ENCODE measurements at regions not wholly inside any gene's neighbourhood (a gene's known extent, or its start where the extent isn't known, plus 50 kb on each side); places are given as distances from the start of the nearest gene placed in this dataset.
"Not testable (repeated sequence)": the region's sequence is repeated elsewhere in the genome, so short reads cannot be mapped to it uniquely, and the experiment has no call there.

- no peak for DNase-seq (ENCODE audit: low spot score)
Observed at GRCh38 chr16:9141813-9142212, 50.4 kb downstream of the HAPSTR1 start.

GRCh38 chr16:9144106-9144505, 52.7 kb downstream of the HAPSTR1 start:
- DNase-seq (ENCODE audit: low spot score) = no peak

DNA sequence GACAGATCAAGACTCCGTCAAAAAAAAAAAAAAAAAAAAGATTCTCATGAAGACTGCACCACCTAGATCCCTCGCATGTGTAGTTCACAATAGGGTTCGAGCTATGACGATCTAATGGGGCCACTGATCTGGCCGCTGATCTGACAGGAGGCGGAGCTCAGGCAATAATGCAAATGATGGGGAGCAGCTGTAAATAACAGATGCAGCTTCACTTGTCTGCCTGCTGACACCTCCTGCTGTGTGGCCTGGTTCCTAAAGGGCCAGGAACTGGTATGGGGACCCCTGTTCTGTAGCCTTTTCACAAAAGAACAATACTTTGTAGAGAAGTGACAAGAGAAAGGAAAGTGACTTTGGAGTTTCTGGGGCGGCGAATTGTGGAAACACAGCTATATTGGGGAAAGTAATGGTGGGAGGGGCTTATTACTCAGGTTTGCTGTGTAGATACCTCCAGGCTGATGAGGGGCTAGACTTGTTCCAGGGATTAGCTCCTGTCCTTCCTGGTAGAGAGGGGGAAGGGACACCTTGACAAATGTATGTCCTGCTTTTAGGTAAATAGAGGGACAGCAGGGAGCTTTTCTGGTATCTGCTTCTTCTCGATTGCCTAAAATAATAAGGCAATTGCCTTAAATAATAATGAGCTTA, 57.1 kb downstream of the HAPSTR1 start:
- DNase-seq (ENCODE audit: low spot score) = no peak

DNA sequence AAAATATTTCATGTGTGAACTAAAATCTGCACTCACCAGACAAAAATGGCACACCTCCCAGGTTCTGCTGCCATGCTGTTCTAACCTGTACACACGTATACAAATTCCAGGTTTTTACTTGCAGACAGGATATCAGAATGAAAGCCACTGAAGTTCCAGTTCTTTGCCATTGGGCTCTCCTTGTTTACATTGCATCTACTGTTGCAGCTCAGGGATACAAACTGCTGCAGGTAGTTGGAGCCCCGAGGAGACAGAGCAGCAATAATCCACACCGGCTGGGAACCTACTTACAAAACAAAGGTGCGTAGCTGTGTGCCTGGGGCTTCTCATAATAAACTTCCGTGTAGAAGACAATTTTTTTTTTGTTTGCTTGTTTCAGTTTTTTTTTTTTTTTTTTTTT, 59.6 kb downstream of the HAPSTR1 start:
- DNase-seq (ENCODE audit: low spot score) = no peak

GRCh38 chr16:9151597-9151996, 60.2 kb downstream of the HAPSTR1 start:
- DNase-seq (ENCODE audit: low spot score) = no peak

- DNase-seq (ENCODE audit: low spot score) = no peak
Observed at GRCh38 chr16:9152649-9153501, 61.4 kb downstream of the HAPSTR1 start.

DNA sequence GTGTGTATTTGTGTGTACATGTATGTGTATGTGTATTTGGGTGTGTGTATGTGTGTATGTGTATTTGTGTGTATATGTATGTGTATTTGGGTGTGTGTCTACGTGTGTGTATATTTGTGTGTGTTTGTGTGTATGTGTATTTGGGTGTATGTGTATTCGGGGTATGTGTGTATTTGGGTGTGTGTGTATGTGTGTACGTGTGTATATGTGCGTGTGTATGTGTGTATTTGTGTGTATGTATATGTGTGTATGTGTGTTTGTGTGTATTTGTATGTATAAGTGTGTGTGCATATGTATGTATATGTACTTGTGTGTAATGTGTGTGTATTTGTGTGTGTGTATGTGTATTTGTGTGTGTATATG, 62.0 kb downstream of the HAPSTR1 start:
- no peak for DNase-seq (ENCODE audit: low spot score)

DNA sequence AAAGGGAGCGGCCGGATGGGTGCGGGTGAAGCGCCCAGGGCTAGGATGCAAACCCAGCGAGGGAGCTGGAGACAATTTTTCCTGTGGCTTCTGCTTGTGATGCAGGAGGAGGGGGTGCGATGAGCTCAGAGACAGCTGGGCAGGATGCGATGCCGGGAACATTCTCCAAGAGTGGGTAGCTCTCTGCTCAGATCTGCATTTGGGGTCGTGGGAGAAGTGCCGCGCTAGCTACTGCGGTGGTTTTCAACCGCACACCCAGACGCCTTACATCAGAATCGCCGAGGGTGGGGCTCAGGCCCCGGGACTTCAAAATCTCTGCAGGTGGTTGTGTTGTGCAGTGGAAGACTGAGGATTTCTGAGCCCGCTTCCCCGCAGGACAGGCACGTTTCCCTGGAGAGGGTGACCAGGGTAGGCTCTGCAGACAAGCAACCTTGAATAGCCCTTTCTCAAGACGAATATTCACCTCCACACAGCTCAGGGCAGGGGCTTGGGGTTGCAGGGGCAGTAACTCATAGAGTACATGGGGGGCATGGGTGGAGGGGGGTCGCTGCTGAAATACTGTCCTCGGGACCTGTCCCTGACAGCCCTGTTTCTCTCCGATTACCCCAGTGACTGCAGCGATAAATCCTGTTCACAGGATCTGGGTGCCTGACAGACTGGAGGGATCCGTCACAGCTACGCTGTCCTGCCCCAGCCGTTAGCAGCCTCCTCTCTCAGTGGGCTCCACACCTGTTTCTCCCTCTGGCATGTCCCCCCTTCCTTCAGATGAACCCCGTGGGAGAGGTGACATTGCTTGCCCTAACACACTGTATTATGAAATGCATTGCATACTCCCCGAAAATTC, 63.3 kb downstream of the HAPSTR1 start:
- no peak for DNase-seq (ENCODE audit: low spot score)

DNA sequence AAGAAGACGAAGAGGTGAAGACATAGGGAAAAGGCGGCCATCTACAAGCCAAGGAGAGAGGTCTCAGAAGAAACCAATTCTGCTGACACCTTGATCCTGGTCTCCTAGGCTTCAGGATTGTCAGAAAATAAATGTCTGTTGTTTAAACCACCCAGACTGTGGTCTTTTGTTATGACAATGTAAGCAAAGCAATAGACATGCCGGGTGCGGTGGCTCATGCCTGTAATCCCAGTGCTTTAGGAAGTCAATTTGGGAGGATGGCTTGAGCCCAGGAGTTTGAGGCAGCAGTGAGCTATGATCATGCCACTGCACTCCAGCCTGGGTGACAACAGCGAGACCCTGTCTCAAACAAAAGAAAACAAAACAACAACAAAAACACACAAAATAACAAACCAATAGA, 64.4 kb downstream of the HAPSTR1 start:
- DNase-seq (ENCODE audit: low spot score) = no peak

DNA sequence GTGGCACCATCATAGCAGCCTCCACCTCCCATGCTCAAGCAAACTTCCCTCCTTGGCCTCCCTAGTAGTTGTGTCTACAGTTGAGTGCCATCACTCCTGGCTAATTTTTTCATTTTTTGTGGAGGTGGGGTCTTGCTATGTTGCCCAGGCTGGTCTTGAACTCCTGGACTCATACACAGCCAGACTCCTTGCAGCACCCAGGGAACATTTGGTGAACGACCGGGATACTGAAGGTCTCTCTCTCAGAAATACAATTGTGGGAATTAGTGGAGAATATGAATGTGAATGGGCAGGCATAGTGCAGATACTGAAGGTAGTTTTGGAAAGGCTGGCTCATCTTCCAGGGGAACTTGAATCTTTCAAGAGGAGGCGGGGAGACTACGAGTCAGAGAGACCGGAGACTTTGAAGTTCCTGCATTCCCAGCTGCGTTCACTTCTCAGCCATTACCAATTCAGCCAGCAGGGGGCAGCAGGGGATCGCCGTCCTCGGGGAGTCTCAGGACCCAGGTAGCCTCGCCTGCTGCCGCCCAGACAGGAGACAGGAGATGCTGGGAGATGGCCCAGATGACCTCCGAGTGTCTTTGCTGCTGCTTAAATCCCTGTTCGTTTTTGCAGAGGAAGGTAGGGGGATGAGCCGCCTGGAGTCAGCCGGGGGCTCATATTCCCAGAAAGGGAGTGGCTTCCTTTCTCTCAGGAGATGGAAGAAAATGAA, 68.6 kb downstream of the HAPSTR1 start:
- DNase-seq (ENCODE audit: low spot score) = peak; percentile 71

DNA sequence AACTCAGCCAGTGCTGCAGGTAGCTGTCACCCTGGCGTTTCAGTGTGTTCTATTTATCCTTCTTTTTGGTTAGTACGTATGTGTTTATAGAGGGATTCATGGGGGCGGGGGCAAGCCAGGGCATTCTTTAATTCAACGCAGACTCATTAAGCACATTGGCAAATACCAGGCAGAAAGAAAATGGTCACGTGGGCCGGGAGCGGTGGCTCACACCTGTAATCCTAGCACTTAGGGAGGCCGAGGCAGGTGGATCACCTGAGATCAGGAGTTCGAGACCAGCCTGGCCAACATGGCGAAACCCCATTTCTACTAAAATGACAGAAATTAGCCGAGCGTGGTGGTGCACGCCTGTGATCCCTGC, 69.1 kb downstream of the HAPSTR1 start:
- no peak for DNase-seq (ENCODE audit: low spot score)

DNA sequence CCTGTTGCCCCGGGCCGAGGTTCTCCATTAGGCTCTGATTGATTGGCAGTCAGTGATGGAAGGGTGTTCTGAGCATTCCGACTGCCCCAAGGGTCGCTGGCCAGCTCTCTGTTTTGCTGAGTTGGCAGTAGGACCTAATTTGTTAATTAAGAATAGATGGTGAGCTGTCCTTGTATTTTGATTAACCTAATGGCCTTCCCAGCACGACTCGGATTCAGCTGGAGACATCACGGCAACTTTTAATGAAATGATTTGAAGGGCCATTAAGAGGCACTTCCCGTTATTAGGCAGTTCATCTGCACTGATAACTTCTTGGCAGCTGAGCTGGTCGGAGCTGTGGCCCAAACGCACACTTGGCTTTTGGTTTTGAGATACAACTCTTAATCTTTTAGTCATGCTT, 74.2 kb downstream of the HAPSTR1 start:
- DNase-seq (ENCODE audit: low spot score) = no peak

DNA sequence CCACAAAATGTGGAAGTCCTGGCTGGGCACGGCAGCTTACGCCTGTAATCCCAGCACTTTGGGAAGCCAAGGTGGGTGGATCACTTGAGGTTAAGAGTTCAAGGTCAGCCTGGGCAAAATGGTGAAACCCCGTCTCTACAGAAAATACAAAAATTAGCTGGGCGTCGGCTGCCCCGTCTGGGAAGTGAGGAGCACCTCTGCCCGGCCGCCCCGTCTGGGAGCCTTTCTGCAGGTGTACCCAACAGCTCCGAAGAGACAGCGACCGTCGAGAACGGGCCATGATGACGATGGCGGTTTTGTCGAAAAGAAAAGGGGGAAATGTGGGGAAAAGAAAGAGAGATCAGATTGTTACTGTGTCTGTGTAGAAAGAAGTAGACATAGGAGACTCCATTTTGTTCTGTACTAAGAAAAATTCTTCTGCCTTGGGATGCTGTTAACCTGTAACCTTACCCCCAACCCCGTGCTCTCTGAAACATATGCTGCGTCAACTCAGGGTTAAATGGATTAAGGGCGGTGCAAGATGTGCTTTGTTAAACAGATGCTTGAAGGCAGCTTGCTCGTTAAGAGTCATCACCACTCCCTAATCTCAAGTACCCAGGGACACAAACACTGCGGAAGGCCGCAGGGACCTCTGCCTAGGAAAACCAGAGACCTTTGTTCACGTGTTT, 75.0 kb downstream of the HAPSTR1 start:
- not testable (repeated sequence) for DNase-seq (ENCODE audit: low spot score)

- DNase-seq (ENCODE audit: low spot score) = no peak
Observed at GRCh38 chr16:9169094-9169493, 77.7 kb downstream of the HAPSTR1 start.

- no peak for DNase-seq (ENCODE audit: low spot score)
Observed at GRCh38 chr16:9170470-9170869, 79.0 kb downstream of the HAPSTR1 start.

DNA sequence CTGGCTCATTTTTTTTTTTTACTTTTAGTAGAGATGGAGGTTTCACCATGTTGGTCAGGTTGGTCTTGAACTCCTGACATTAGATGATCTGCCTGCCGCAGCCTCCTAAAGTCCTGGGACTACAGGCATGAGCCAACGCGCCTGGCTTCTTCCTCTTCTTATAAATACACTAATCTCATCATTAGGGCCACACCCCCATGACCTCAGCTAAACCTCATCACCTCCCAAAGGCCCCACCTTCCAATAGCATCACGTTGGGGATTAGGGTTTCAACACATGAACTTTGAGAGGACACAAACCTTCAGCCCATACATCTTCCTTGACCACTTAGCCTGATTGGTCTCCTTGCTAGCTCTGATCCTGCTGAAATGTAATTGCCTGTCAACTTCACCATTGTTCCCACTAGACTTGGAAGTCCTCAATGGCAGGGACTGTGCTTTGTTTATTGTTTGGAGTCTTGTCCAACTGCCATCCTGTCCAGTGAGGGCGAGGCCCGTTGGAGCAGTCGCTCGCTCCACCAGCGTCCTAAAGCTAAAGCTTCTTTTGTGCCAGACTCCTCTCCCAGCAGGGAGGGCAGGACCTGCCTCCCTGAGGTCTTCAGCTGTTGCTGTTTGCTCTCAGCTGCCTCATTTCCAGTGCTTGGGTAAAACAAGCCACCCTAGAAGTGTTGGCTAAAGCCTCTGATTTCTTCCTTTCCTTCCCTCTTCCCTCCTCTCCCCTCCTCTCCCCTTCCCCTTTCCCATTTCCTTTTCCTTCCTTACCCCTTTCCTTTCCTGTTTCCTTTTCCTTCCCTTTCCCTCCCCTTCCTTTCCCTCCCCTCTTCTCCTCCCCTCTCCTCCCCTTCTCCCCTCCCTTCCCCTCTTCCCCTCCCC, 85.3 kb downstream of the HAPSTR1 start:
- DNase-seq (ENCODE audit: low spot score) = peak; percentile 98

DNA sequence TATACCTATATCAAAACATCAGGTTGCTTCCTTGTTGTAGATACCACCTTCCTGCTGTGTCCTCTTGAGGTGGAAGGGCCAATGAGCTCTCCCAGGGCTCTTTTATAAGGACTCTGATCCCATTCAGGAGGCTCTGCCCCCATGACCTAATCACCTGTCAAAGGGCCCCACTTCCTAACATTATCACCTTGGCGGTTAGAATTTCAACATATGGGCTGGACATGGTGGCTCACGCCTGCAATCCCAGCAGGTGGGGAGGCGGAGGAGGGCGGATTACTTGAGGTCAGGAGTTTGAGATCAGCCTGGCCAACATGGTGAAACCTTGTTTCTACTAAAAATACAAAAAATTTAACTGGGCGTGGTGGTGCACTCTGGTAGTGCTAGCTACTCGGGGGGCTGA, 86.4 kb downstream of the HAPSTR1 start:
- DNase-seq (ENCODE audit: low spot score) = no peak

DNA sequence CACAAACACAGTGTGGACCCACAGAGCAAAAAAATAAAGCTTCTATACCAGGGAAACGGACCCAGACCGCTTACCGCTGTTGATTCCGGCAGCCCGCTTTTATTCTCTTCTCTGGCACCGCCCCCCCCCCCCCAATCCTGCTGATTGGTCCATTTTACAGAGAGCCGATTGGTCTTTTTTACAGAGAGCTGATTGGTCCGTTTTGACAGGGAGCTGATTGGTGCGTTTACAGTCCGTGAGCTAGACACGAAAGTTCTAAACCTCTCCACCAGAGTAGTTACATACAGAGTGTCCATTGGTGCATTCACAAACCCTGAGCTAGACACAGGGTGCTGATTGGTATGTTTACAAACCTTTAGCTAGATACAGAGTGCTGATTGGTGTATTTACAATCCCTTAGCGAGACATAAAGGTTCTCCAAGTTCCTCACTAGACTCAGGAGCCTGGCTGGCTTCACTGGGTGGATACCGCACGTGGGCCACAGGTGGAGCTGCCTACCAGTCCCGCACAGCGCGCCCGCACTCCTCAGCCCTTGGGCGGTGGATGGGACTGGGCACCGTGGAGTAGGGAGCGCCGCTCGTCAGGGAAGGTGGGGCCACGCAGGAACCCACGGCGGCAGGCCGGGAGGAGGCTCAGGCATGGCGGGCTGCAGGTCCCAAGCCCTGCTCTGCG, 92.4 kb downstream of the HAPSTR1 start:
- DNase-seq (ENCODE audit: low spot score) = no peak

GRCh38 chr16:9184354-9184690, 92.9 kb downstream of the HAPSTR1 start:
- DNase-seq (ENCODE audit: low spot score) = no peak

- DNase-seq (ENCODE audit: low spot score) = no peak
Observed at GRCh38 chr16:9185381-9185780, 93.9 kb downstream of the HAPSTR1 start.
